D721Med (cell line): ENCODE measurements at regions not wholly inside any gene's neighbourhood (a gene's known extent, or its start where the extent isn't known, plus 50 kb on each side); places are given as distances from the start of the nearest gene placed in this dataset.

ENCODE experiments used
- DNase-seq: peaks from one replicate; pipeline ENCODE4 v3.0.0; 2011; ENCODE audit warnings: low spot score; ENCODE audit not compliant: insufficient read length
- FAIRE-seq: peaks from 2 replicates; lab custom pipeline; 2011; peaks lifted over from hg19 to GRCh38; lab: Jason Lieb, UNC
- TF ChIP-seq, protein P1 (sequence below): IDR thresholded peaks from 2 replicates; pipeline ENCODE4 v1.5.1; 2012; ENCODE audit warnings: mild to moderate bottlenecking, control low read depth; ENCODE audit not compliant: insufficient read depth; ENCODE audit errors: missing control alignments

DNA sequence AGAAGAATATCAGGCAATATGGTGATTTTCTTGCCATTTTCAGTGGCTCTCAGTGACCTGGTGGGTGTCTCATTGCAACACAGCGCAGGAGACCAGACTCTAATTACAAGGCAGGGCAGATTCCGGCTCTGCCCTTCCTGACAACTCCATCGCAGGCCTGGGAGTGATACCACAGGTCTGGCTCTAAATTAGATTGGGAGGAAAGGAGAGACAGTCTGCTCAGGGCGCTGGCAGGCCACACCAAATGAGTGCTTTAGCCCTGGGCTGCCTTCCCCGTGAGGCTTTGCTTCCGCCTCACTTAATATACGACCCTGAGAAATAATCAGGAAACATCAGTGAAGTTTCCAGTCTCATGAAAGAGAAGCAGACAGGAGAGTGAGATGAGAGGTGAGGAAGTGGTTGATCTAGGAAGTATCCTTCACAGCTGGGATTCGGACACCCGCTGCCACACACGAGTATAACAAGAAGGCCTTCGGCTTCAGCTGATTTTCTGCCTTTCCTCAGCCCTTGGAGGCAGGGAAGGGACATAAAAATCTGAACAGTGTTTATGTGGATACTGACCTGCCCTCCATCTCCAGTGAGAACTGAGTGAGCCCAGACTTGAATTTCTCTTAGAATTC, 73.7 kb upstream of the PROK2 start:
- TF ChIP-seq, protein P1, sequence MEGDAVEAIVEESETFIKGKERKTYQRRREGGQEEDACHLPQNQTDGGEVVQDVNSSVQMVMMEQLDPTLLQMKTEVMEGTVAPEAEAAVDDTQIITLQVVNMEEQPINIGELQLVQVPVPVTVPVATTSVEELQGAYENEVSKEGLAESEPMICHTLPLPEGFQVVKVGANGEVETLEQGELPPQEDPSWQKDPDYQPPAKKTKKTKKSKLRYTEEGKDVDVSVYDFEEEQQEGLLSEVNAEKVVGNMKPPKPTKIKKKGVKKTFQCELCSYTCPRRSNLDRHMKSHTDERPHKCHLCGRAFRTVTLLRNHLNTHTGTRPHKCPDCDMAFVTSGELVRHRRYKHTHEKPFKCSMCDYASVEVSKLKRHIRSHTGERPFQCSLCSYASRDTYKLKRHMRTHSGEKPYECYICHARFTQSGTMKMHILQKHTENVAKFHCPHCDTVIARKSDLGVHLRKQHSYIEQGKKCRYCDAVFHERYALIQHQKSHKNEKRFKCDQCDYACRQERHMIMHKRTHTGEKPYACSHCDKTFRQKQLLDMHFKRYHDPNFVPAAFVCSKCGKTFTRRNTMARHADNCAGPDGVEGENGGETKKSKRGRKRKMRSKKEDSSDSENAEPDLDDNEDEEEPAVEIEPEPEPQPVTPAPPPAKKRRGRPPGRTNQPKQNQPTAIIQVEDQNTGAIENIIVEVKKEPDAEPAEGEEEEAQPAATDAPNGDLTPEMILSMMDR = no peak
- DNase-seq = no peak
- FAIRE-seq = no peak

DNA sequence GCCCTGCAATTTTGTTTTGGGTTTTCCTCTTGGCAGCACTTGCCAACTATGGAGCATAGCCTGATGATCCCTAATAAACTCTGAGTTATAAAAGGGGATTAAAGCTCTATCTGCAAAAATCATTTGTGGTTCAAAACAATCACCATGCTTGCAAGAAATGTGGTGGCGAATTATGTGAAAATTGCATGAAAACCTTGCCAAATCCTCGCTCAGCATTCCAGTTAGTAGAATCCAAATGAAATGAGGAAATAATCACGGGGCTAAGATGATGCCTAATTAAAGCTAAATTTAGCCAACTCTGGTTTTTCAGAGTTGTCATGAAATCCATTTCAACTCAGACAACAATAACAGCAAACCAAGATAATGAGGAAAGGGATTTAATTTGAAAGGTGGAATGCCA, 73.0 kb upstream of the PROK2 start:
- FAIRE-seq (no peak), DNase-seq (no peak)
- TF ChIP-seq, protein P1 = no peak

DNA sequence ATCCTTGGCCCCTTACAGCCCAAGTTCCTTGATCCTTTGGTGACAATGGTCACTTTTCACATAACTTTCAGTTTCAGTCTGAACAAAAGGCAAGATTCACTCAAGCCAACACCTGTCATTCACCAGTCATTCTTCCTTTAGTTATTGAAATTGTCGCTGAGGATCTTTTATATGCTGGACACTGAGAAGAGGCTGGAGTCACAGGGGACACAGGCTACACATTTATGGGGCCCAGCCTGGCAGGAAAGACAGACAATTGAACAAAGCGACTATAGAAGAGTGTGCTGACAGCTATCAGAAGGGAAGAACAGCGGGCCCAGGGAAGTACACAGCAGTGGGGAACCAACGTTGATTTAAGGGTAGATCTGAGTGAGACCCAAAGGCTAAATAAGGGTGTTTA, 69.8 kb upstream of the PROK2 start:
- TF ChIP-seq, protein P1 = no peak
- FAIRE-seq (no peak), DNase-seq (no peak)

DNA sequence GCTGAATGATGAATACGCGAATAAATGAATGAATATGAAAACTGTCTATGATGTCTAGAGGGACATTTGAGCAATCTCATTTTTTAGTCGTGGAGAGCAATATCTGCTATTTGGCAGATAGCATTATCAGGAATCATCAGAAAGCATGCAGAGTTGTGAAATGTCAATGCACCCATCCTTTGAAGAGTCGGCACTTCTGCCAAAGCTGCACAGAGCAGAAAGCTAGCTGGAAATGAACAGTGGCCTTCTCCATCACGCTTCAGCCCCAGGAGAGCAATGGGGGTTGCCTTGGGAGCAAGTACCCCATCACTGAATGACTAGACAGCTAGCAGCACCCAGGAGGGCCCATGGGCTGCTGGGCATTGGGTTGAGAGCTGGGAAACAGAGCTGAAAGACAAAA, 69.1 kb upstream of the PROK2 start:
- DNase-seq (no peak), FAIRE-seq (no peak)
- TF ChIP-seq, protein P1 = no peak

DNA sequence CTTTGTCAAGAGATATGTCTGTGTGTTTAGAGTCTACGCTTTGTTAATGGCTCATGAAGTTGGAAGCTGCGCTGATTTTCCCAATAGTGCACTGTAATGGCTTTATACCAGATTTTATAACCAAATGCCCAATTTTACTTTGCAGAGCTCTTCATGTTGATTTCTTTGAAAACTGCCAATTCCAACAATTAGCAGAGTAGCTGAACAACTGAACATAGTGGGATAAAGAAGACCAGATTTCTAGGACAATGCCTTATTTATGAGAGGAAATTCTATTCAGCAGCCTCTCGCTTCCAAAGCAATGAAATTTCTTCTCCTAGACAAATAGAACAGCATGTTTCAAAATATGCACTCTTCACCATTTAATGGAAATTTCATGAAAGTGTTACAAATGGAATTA, 66.9 kb upstream of the PROK2 start:
- TF ChIP-seq, protein P1 = no peak
- FAIRE-seq (no peak), DNase-seq (no peak)

DNA sequence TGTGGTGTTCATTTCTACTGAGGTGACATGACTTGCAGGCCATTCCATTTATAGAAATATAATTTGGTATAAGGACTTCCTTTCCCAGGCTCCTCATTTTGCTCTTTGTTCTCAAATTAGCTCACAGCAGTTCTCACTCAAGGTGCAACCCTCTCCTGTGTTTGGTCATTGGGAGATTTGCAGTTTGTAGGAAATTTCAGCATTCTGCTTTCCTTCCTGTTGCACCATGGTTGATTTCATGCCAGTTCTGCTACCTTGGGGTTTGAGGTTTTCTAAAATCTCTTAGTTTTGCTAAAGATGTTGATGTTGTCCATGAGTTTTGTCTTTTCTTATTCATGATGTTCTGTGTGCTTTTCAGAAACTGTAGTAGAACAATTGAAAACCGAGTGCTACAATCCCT, 65.7 kb upstream of the PROK2 start:
- DNase-seq (no peak), FAIRE-seq (no peak)
- TF ChIP-seq, protein P1 = no peak

DNA sequence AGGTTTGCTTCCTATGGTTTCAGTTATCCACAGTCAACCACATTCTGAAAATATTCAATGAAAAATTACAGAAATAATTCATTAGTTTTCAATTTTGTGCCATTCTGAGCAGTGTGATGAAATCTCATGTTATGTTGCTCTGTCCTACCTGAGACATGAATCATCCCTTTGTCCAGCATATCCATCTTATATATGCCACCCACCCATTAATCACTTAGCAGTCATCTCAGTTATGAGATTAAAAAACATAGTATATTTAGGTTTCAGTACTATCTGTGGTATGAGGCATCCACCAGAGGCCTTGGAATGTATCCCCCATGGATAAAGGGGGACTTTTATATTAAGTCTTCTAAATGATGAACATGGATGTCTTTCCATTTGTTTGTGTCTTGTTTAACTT, 64.7 kb upstream of the PROK2 start:
- TF ChIP-seq, protein P1 = no peak
- DNase-seq (no peak), FAIRE-seq (no peak)
